Left ventricle myocardium superior (tissue), 1 donor: ENCODE measurements at regions not wholly inside any gene's neighbourhood (a gene's known extent, or its start where the extent isn't known, plus 50 kb on each side); places are given as distances from the start of the nearest gene placed in this dataset.

Experiments used
- ATAC-seq: fragments of 200-7000 bp; cut with Tn5 transposase; one replicate; pipeline ENCODE4 v1.9.1; 2020; ENCODE audit warnings: mild to moderate bottlenecking, moderate library complexity
- DNase-seq: peaks from one replicate; pipeline ENCODE4 v3.0.0-alpha.2; 2020
- intact Hi-C: fragments of 100-400 bp; cut with micrococcal nuclease; formaldehyde crosslinking; loops from one replicate; pipeline ENCODE4 v1.11.0; 2022
- donor health status: DM: no; HTN: yes; CAD: no; lungs with severe emphysema.

DNA sequence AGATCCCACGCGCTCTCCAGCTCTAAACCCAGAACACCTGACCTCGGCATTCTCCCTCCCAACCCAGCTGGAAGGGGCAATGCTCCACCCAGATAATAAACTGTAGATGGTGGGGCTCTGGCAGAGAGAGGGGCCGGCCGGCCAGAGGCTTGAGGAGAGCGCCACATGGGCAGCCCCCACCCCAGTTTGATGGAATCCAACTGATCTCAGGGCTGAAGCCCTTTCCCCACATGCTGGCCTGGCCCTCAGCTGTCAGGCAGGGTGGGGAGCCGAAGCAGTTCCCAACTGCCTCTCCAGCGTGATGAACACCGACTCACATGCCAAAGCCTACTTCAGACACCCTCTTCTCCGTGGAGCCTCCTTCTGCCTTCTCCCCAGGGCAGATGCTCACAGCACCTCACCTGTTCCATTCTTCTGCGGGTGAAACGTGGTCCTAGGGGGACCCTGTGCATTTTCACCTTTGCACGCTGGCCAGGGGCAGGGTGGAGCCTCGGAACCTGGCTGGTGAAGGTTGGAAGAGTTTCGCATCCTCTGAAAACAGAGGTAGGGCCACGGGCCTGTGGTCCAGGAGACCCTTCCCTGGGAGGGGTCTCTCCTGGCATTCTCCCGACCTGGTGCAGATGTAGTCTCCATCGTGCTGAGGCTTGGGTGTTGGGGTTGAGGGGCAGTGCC is 65.7 kb upstream of the ZNF469 start:
- no peak for ATAC-seq
- DNase-seq: peak; percentile 11
- intact Hi-C loops: no loop called here

DNA sequence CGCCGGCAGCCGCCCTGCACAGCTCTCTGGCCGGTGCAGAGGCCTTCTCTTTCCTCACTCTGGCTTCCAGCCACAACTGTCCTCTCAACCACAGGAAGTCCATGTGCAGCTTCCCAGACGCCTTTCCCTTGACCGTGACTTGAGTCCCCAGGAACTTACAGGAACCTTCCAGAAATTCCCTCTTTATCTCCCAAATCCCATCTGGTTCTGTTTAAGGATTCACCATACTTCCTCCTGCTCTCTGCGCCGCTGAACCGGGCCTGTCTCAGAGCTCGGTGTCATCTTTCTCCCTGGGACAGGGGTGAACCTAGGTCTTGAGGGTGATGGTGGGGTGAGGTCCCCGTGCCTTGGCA is 65.2 kb upstream of the ZNF469 start:
- ATAC-seq: peak; percentile 63
- intact Hi-C loops: no loop called here
- DNase-seq: peak; percentile 34

DNA sequence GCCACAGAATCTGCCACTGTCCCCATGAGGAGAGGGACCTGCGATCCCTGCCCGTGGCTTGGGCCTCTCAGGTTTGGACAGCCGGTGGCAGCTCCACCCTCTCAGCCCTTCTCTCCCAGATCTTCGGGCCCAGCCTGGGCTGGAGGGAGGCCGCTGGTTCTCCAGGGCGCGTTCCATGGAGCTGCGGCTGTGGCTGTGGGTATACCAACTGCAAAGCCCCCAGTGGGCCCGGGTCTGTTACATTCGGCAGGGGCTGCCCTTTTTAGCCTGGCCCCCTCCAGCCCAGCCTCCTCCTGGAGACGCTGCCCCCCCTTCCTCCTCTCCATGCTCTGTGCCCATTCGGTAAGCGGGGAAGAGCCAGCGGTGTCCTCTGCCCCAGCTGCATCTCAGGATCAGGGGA is 64.7 kb upstream of the ZNF469 start:
- intact Hi-C loops: no loop called here
- DNase-seq: peak; percentile 18
- no peak for ATAC-seq

DNA sequence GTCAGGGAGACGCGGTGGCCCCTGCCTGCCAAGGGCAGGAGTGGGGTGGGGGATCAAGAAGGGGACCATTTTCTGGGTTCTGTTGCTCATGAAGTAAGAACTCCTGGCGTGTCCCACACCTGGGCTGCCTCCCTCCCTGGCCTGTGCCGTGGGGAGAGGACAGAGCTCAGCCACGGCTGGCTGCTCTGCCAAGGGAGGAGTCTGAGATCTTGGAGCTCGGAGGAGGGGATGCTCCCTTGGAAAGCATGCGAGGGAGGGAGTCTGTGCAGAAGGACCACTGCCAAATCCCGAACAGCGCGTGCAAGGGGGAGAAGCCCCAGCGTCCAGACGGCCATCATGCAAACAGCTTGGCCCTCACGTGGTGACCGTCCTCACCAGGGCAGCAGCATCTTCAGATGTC is 64.2 kb upstream of the ZNF469 start:
- intact Hi-C loops: no loop called here
- ATAC-seq: no peak
- no peak for DNase-seq

DNA sequence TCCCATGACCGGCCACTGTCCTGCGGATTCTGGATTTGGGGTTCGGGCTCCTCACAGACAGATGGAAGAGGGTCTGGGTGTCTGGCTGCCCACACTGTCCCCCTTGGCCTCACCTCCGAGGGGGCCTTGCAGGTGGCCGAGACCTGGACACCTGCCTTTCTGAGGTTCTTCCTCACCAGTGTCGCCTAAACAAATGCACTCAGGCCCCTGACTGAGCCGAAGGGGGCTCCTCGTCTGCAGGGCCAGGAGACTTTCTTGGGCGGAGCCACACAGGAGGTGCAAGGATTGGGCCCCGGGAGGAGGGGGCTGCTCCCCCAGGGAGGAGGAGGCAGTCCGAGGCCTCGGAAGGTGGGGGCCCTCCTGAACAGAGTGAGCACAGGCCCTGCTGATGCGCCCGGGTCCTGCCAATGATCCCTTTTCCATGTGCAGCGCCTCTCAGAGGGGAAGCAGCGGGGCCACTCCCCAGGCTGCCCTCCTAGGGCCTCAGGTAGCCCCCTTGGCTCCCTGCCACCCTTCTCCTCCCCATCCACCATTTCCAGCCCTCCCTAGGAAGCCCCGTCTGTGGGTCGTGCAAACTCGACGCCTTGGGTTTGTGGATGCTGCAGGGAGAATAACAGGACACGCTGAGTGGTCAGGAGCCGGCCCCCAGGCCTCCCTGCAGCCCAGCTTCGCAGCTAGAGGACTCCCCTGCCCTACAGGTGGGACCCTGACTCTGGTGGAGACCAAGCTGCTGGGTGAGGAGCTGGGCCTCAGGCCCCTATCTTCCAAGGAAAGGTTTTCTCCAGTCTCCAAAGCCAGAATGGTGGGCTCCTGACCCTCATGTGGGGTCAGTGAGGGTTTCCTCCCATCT is 63.4 kb upstream of the ZNF469 start:
- intact Hi-C loops: no loop called here
- DNase-seq: no peak
- ATAC-seq: no peak

DNA sequence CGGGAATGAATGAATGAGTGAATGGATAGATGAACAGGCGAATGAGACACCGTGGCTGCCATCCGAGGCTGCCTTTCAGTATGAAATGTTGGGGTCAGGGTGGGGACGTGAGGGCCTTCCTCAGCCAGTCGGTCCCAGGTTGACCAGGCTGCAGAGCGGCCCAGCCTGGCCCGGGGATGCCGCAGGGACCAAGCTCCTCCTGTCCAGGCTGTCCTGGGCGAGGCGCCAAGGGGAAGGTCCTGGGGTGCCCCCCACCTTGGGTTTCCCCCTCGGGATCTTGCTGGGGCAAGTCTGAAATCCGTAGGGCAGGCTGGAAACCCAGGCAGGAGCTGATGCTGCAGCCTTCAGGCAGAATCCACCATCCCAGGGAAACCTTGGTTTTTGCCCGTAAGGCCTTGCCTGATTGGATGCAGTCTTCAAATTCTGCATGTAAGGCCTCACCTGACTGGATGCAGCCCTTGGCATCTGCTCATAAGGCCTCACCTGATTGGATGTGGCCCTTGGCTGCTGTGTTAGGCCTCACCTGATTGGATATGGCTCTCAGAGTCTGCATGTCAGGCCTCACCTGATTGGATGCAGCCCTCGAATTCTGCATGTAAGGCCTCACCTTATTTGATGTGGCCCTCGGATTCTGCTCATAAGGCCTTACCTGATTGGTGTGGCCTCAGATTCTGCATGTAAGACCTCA is 61.7 kb upstream of the ZNF469 start:
- intact Hi-C loops: no loop called here
- ATAC-seq (no peak), DNase-seq (no peak)

DNA sequence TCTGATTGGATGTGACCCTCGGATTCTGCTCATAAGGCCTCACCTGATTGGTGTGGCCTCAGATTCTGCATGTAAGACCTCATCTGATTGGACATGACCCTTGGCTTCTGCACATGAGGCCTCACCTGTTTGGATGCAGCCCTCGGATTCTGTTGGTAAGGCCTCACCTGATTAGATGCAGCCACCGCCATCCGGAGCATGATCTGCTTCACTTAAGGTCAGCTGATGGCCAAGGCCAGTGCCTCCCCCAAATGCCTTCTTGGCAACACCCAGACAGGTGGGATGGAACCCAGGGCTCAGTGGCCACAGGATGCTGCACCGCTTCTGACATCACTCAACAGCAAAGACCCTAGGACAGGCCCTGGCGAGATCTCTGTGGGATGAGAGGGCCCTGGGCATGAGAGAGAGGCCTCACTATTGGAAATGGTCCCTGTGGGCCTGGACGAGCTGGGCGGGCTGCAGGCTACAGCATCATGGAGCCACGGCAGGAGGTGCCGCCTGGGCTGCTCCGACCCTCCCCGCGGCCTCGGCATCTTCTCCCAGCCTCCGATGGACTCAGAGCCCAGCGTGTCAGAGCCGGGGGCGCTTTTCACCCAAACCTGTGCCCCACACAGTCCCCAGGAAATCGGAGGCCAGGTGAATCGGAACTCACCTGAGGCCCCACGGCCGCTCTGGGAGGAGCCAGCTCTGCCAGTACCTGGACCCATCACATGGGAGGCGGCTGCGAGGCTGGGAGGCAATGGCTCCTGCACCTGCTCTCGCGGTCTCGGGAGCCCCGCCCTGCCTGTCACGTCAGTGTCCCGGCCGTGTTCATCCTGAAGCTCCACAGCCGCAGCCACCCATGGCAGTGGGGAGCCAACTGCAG is 60.9 kb upstream of the ZNF469 start:
- intact Hi-C loops: no loop called here
- ATAC-seq (no peak), DNase-seq (no peak)

DNA sequence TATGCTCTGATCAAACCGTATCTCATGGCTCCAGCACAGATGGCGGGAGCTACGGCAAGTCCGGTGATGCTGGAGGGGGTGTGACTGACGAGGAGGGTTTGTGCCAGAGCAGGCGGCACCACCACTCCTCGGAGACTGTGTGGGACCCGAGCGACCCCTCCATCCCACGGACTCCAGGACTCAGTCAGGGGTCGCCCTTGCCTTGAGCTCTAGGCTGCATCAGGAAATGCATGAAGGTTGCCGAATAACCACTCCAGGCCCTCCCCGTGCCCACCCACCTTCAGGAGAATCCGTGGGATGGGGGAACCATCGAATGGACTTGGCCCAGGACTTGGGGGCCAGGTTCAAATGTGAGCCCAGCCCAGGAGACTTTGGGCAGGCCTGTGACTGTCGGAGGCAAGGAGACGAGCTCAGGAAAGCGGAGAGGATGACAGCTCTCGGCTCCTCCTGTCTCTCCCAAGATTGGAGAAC is 60.2 kb upstream of the ZNF469 start:
- no peak for DNase-seq
- intact Hi-C loops: no loop called here

DNA sequence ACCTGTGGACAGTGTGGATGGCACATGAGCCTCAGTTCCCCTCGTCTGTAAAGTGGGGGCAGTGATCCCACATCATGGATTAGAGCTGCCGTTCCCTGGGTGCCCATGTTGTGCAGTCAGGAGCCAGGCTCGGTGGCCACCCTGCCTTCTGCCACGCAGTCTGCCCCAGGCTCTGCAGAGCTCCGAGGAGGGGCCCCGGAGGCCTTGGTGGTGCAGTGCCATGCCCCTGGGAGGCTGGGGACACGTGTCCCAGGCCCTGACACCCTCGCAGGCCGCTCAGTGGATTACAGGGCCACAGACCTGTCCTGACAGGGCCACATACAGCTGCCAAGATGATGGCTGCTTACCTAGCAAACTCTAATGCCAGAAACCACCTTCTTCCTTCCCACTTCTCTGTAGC is 59.7 kb upstream of the ZNF469 start:
- DNase-seq (peak; percentile 17), ATAC-seq (no peak)
- intact Hi-C loops: no loop called here

More for the DNA sequence above, 60.2 kb upstream of the ZNF469 start:
- no peak for ATAC-seq

DNA sequence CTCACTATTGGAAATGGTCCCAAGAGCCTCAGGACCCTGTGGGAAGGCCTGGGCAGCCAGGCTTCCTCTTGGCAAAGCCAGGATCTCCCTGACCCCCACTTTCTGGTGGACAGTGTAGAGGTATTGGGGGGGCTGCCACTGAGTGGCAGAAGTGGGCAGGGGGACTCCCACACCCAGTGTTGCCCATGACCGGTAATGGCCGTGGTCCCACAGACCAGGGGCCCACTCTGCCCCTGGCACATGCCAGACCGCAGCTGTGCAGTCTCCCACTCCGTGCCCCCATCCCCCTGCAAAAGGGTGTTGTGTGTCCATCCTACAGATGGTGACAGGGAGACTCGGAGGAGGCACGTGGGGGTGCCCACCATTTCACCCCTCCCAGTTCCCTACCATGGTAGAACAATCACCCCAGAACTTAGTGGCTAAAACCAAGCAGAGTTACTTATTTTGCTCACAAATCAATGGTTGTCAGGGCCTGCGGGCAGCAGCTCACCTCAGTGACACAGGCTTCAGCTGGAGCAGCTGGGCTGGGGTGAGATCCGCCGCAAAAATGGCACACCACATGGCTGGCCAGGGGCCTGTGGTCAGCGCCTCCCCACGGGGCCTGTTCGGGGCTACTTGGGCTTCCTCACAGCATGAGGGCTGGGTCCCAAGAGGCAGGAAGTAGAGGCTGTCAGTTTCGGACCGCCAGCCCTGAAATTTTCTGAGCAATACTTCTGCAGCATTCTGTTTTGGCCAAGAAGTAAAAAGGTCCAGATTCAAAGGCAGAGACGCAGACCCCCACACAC is 59.0 kb upstream of the ZNF469 start:
- DNase-seq: no peak
- intact Hi-C loops: no loop called here
- no peak for ATAC-seq

DNA sequence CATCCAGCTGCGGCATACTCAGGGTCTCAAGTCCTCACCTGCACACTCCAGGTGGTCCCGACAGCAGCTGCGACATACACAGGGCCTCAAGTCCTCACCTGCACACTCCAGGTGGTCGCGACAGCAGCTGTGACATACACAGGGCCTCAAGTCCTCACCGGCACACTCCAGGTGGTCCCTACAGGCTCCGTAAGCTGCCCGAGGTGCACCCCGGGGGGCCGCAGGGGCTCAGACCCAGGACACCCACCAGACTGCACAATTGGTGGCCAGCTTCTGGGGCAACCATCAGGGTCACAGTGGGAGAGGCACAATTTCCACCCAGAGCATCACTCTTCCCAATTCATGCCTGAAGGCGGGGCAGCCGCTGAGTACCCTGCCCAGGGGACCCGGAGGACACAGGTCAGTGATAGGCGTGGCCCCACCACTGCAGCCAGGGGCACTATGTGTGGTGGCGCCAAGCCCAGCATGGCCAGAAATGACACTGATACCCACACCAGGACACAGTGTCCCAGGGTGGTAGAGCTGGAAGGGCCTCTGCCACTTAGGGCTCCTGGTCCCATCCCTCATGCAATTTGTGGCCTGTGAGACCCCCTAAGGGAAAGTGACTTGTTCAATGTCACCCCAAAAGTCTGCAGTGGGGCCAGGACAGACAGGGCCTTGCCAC is 57.5 kb upstream of the ZNF469 start:
- ATAC-seq (no peak), DNase-seq (no peak)
- intact Hi-C loops: no loop called here

DNA sequence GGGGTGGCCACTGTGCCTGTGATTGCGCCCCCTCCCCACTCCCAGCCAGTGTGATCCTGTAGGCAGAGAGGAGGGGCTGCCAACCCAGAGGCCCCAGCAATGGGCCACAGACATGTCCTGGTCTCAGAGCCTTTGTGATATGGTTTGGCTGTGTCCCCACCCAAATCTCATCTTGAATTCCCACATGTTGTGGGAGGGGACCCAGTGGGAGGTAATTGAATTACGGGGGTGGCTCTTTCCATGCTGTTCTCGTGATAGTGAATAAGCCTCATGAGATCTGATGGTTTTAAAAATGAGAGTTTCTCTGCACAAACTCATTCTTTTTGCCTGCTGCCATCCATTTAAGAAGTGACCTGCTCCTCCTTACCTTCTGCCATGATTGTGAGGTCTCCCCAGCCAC is 56.8 kb upstream of the ZNF469 start:
- intact Hi-C loops: no loop called here
- DNase-seq: no peak
- ATAC-seq: no peak

DNA sequence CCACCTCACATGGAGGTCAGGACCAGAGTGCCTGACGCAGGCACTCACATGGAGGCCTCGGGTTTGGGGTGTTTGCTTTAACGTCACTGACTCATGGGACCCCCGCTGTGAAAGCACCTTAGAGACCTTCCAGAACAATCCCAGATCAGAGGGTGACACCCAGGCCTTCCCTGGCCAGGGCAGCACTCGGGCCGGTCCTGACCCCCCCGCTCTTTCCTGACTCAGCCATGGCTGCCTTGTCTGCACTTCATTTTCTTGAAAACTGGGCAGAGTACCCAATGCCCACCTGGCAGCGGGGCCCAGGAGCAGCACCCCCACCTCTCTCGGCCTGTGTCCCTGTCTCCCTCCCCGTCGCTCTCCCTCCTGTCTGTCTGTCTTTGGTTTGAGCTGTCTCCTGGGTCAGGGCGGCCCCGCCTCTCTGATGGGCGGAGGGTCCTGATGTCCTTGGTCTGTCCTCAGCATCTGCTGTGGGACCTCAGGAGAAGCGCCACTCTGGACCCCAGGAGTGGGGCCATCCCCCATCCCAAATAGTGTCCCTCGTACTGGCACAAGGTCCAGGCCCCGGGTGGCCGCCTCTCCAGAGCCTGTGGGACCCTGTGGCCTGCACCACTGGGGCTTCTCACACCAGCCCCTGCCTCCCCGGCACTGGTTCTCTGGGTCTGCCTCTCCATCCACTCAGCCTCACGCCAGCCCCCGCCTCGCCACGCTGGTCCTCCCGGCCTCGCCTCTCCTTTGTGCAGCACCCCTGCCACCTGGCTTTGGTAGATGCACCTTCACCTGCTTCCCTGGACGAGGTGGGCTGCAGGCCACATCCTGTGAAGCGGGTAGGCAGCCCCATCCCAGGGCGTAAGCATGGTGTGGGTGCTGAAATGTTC is 55.9 kb upstream of the ZNF469 start:
- ATAC-seq (no peak), DNase-seq (peak; percentile 19)
- intact Hi-C loops: no loop called here

DNA sequence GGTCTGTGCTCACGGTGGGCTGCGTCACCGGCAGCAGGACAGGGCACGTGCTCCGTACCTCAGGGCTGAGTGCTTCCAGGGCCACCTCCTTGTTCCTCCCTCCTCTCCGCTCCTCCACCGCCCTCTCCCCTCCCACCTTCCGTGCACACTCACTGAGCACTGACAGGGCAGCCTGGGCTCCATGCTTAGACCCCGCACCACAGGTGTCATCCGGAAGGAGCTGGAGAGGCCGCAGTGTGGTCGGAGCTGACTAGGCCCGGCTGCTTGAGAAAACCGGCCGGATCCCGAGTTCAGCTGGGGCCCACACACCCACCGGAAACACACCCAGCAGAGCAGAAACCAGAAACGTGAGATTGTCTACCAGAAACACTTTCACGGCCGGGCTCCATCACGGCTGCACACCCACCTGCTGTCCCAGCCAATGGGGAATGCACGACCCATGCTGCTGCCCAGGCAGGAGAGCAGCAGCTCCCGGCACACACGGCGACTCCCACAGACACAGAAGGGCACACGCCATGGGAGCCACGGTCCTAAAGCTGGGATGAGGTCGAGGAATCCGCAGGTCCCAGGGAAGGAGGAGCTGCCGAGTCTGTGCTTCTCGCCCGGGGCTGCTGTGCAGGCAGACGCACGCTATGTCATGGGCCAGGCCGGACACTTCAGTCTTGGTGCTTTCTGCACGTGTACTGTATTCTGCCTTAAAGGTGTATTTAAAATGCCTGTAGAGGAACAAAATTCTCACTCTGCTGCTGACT is 55.0 kb upstream of the ZNF469 start:
- DNase-seq (peak; percentile 13), ATAC-seq (no peak)
- intact Hi-C loops: no loop called here

DNA sequence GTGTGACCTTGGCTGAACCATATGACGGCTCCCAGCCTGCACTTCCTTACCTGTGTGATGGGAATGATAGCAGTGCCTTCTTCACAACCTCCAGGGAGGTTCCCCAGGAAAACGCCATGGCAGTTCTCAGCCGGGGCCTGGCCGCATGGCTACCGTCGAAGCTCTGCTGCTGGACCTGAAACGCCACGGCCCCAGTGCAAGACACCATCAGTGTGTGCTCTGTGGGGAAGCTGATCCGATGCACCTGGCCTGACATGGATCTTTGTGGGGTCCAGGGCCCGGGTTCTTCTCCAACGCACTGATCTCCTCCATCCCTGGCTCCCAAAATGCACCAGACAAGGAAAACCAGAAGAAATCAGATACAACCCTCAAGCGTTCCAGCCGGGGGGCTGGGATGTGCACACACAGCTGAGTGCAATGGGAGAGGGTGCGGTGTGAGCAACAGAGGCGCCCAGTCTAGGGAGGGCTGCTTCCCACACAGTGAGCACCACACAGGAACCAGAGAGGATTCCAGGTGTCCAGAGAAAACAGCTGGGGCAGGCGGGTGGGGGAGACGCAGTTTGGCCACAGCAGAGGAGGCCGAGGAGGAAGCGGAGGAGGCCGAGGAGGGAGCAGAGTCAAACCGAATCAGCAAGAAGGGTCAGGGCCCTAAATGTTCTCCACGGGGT is 54.3 kb upstream of the ZNF469 start:
- DNase-seq: peak; percentile 12

More for the DNA sequence above, 54.3 kb upstream of the ZNF469 start:
- no peak for ATAC-seq
- intact Hi-C loops: no loop called here
